ENCODE measurements at regions not wholly inside any gene's neighbourhood (a gene's known extent, or its start where the extent isn't known, plus 50 kb on each side); places are given as distances from the start of the nearest gene placed in this dataset.
"Not testable (repeated sequence)": the region's sequence is repeated elsewhere in the genome, so short reads cannot be mapped to it uniquely, and the experiment has no call there.

DNA sequence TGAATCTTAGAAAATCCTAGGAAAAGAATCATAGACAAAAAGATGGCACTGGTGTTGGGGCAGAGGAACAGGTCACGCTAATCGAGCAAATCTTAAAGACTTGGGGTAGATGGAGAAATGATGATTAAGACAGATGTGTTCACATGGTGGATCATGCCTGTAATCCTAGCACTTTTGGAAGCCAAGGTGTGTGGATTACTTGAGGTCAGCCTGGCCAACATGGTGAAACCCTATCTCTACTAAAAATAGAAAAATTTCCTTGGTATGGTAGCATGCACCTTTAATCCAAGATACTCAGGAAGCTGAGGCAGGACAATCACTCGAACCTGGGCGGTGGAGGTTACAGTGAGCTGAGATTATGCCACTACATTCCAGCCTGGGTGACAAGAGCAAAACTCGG, 145.7 kb upstream of the HSFY2 start:
- DNase-seq (ENCODE audit: low read depth in 2 of 2), result no peak

DNA sequence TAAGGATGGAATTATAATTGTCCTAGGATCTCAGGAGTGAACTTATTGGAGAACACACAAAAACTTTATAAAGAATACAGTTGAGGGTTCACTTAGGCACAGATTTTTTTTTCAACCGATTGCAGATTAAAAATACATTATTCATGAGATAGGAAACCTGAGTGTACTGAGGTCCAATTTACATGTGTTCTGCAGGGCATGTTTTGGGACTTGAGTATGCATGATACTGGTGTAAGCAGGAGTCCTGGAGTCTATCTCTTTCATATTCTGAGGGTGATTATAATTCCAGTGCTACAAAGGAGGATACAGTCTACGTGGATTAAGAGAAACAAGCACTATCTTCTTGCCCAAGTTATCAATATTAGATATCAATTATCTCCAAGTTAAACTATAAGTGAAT, 139.3 kb upstream of the HSFY2 start:
- no peak for DNase-seq (ENCODE audit: low read depth in 2 of 2)

DNA sequence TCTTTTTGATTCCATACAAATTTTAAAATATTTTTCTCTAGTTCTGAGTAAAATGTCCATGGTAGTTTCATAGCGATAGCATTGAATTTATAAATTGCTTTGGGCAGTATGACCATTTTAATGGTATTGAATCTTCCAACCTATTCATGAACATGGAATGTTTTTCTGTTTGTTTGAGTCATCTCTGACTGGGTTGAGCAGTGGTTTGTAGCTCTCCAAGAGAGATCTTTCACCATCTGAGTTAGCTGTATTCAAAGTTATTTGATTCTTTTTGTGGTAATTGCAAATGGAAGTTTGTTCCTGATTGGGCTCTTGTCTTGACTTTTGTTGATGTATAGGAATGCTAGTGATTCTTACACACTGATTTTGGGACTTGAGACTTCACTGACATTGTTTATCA, 136.3 kb upstream of the HSFY2 start:
- no peak for DNase-seq (ENCODE audit: low read depth in 2 of 2)

DNA sequence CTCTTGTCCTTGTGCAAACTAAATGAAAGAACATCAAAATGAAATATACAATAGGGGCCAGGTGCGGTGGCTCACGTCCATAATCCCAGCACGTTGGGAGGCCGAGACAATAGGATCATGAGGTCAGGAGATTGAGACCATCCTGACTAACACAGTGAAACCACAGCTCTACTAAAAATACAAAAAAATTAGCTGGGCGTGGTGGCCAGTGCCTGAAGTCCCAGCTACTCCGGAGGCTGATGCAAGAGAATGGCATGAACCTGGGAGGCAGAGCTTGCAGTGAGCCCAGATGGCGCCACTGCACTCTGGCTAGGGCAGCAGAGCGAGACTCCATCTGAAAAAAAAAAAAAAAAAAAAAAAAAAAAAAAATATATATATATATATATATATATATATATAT, 132.7 kb upstream of the HSFY2 start:
- not testable (repeated sequence) for DNase-seq (ENCODE audit: low read depth in 2 of 2)

DNA sequence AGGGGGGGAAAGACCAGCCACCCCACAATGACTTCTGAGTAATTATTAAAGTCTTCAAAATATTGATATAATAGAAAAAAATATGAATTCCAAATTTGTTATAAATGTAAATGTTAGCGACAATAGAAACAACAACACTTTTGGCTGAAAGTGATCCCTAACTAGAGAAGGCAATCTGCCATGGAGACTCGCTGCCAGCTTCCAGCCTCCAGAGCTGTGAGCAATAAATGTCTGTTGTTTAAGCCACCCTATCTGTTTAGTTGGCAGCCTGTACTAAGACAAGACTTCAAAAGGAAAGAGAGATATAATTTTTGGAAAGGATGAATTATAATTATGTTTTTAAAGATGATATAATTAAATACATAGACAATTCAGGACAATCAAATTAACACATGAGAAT, 130.8 kb upstream of the HSFY2 start:
- no peak for DNase-seq (ENCODE audit: low read depth in 2 of 2)

DNA sequence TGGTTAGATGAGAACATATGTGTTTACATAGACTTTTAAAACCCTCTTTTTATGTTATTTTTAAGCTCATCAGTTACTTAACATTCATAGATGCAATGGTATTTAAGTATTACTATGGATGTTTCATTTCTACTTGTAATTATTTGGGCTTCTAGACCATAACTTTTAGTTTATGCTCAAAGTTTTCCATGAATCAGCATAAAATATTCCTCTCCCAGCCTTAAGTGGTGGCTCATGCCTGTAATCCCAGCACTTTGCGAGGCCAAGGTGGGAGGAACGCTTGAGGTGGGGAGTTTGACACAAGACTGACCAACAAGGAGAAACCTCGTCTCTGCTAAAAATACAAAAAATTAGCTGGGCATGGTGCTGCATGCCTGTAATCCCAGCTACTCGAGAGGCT, 118.5 kb upstream of the HSFY2 start:
- no peak for DNase-seq (ENCODE audit: low read depth in 2 of 2)

DNA sequence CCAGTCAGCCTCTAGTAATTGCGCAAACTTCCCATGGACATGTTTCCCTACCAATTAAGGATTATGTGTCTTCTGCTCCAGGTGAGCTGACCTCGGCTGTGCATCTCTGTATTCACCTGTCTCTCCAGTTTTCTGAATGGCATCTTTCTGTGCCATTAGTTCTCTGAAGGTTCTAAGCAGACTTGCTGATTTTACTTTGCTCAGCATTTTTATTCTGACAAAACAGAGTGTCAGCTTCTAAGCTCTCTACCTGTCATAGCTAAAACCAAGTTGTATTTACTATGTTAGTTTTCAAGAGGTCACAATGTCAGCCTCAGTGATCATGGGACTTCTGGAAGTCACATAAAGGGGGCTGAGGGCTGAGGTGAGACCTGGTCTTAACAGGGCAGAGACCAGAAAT, 116.0 kb upstream of the HSFY2 start:
- DNase-seq (ENCODE audit: low read depth in 2 of 2), result no peak

DNA sequence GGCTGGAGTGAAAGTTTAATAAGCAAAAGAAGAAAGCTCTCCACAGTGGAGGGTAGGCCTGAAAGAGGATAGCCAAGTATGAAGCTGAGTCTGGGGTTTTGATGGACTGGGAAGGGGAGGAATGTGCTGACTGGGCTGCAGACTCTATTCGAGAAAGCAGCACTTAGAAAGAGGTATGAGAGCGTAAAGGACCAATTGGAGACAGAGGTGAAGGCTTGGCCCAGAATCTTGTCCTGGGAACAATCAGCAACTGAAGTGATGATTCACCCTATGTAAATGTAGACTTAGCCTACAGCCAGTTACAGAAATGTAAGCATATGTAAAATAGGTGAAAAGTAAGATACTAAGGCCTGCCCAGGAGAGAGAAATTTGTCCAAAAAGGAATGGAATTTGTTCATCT, 111.2 kb upstream of the HSFY2 start:
- DNase-seq (ENCODE audit: low read depth in 2 of 2), result no peak

DNA sequence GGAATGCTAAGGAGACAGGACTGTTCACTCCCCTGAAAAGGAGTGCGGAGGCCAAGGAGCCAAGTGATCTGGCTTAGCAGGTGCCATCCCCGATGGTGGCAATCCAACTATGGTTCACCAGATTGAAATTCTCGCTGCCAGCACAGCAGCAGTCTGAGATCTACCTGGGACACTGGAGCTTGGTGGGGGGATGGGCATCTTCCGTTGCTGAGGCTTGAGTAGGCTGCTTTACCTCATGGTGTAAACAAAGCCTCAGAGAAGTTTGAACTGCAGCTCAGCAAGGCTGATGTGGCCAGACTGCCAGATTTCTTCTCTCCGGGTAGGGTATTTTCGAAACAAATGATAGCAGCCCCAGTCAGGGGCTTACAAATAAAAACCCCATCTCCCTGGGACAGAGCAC, 95.6 kb upstream of the HSFY2 start:
- DNase-seq (ENCODE audit: low read depth in 2 of 2), result not testable (repeated sequence)

DNA sequence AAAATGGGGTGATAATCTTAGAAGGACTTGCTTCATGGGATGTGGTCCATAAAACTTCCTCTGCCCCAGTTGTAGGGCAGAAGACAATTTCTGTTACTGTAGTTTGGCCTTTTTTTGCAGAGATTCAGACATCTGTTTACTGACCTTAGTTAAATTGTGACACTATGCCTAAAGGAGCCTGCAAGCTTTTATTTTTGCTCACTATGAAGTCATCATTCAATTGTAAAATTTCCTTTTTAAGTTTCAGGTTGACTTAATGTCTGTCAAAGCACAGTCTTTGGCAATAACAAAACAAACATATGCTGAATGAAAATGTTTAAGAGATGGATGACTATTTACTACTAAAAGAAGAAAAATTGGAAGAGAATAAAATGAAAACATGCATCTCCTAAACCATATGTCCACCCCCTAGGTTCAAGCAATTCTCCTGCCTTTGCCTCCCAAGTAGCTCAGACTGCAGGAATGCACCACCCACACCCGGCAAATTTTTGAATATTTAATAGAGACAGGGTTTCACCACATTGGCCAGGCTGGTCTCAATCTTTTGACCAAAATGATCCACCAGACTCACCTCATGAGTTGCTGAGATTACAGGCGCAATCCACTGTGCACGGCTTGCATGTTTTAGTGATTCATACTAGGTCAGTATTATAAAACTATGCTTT, 93.5 kb upstream of the HSFY2 start:
- not testable (repeated sequence) for DNase-seq (ENCODE audit: low read depth in 2 of 2)

DNA sequence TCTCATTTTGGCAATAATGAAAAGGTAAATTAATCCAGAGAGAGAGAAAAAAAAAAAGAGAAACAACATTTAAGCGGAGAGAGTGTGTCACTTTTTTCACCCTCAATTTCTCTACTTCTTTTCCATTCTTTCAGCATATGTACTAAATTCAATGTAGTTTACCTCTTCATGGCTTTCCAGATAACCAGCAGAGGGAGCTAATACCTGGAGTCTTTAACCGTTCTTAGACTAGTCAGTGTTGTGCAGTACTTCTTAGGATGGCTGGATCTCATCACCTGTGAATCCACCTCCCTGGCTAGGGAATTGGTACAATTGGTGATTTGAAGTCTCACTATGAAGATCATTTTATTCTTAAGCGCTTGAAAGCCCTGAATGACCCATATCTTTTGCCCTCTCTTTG, 87.3 kb upstream of the HSFY2 start:
- not testable (repeated sequence) for DNase-seq (ENCODE audit: low read depth in 2 of 2)

DNA sequence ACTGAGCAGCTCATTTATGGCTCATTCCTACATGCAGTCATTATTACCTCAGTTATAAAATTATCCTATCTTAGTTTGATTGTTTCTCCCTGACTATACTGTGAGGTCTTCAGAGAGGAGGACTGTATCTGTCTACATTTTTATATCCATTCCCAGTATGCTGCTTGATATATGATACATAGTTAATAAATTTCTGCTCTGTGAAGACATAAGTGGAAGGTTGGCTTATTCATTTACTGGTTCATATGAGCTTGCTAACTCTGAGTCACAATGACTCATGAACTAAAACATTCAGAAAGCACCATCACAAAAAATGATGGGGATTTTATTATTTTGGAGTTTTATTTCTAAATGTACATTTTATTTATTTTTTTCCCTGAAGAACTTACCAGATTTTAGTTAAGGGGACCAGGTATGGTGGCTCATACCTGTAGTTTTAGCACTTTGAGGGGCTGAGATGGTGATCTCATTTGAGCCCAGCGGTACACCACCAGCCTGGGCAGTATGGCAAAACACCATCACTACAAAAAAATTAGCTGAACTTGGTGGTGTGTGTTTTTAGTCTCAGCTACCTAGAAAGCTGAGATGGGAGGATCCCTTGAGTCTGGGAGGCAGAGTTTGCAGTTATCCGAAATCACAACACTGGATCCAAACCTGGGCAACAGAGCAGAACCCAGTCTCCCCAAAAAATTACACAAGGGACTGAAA, 85.1 kb upstream of the HSFY2 start:
- not testable (repeated sequence) for DNase-seq (ENCODE audit: low read depth in 2 of 2)

DNA sequence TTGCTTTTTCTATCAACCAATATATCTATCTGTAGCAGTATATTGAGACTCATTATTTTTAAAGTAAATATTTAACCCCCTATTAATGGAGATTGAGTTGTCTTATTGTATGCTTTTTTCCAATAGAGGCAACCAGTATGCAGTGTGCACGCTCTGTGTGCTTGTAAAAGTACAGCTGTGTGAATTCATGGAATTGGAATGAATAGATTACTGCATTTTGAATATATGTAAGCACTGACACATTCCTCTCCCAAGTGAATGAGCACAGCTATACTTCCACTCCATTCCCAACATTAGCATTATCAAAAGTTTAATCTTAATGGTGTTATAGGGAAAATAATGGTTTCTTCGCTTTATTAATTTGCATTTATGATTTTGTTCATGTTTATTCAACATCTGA, 81.6 kb upstream of the HSFY2 start:
- DNase-seq (ENCODE audit: low read depth in 2 of 2), result not testable (repeated sequence)

DNA sequence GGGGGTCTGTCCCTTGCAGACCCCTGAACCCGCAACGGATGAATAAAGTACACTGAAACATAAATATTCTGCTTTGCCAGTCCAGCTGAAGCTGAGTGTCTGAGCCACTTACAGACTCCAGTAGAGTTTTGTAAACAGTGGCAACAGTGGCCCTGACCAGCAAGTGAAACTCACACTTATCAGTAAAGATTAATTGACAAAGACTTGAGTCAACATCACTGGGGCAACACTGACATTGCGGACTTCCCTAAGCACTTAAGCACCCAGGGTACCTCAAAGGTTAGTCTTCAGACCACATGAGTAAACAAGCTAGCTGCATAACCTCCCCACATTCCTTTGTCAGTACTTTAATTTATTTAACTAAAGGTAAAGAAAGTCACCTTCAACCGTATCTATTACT, 79.8 kb upstream of the HSFY2 start:
- DNase-seq (ENCODE audit: low read depth in 2 of 2), result not testable (repeated sequence)

DNA sequence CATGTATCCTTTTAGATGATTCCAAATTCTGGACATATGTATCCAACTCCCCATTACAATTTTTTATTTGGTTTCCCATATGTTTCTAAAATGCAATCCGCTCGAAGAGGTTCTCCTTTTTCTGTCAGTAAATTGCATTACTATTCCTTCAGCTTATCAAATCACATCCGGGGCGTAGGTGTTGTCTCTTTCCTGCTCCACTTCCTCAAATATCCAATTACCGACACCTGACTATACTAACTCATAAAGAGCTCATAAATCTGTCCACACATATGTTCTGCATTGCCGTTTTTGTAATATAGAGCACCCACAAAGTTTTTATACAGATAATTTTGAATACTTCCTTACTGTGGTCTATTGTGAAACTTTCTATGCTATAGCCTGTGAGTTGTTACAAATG, 63.1 kb upstream of the HSFY2 start:
- DNase-seq (ENCODE audit: low read depth in 2 of 2), result not testable (repeated sequence)

All from stimulated activated CD4-positive, alpha-beta T cell treated with anti-CD3 and anti-CD28 coated beads, Interleukin-15, amount 100 ng/mL, for 48 hours (primary cell).